ENCODE measurements at regions not wholly inside any gene's neighbourhood (a gene's known extent, or its start where the extent isn't known, plus 50 kb on each side); places are given as distances from the start of the nearest gene placed in this dataset.
A peak's percentile ranks its signal among the peaks of the same experiment; 100 is the strongest.
"Not testable (repeated sequence)": the region's sequence is repeated elsewhere in the genome, so short reads cannot be mapped to it uniquely, and the experiment has no call there.

- no peak for DNase-seq
These were observed 154.0 kb downstream of the THBS2 start for GRCh38 chr6:169099411-169100202.

- DNase-seq = not testable (repeated sequence)
These were observed 155.0 kb downstream of the THBS2 start for GRCh38 chr6:169098651-169099050.

- no peak for DNase-seq
These were observed 155.5 kb downstream of the THBS2 start for GRCh38 chr6:169098116-169098515.

GRCh38 chr6:169097381-169097959 is 156.2 kb downstream of the THBS2 start:
- peak; percentile 16 for DNase-seq

GRCh38 chr6:169096388-169096787 is 157.3 kb downstream of the THBS2 start:
- DNase-seq = no peak

- no peak for DNase-seq
These were observed 158.5 kb downstream of the THBS2 start for GRCh38 chr6:169095153-169095552.

GRCh38 chr6:169094552-169094950 is 159.1 kb downstream of the THBS2 start:
- no peak for DNase-seq

GRCh38 chr6:169093770-169094551 is 159.7 kb downstream of the THBS2 start:
- DNase-seq = no peak

GRCh38 chr6:169093066-169093723 is 160.5 kb downstream of the THBS2 start:
- DNase-seq = no peak

GRCh38 chr6:169092375-169092774 is 161.3 kb downstream of the THBS2 start:
- DNase-seq = no peak

- not testable (repeated sequence) for DNase-seq
These were observed 163.0 kb downstream of the THBS2 start for GRCh38 chr6:169090514-169091127.

GRCh38 chr6:169088762-169089161 is 164.9 kb downstream of the THBS2 start:
- no peak for DNase-seq

- no peak for DNase-seq
These were observed 166.1 kb downstream of the THBS2 start for GRCh38 chr6:169087443-169088041.

GRCh38 chr6:169086616-169087015 is 167.0 kb downstream of the THBS2 start:
- not testable (repeated sequence) for DNase-seq

GRCh38 chr6:169086020-169086419 is 167.6 kb downstream of the THBS2 start:
- no peak for DNase-seq

GRCh38 chr6:169085466-169085865 is 168.2 kb downstream of the THBS2 start:
- no peak for DNase-seq

- DNase-seq = not testable (repeated sequence)
These were observed 169.1 kb downstream of the THBS2 start for GRCh38 chr6:169084557-169084956.

- no peak for DNase-seq
These were observed 169.6 kb downstream of the THBS2 start for GRCh38 chr6:169084067-169084466.

- DNase-seq = no peak
These were observed 170.2 kb downstream of the THBS2 start for GRCh38 chr6:169083508-169083874.

- DNase-seq = no peak
These were observed 170.7 kb downstream of the THBS2 start for GRCh38 chr6:169082817-169083507.

GRCh38 chr6:169082093-169082492 is 171.6 kb downstream of the THBS2 start:
- DNase-seq = no peak

GRCh38 chr6:169081248-169081647 is 172.4 kb downstream of the THBS2 start:
- DNase-seq = no peak
